ENCODE measurements at regions not wholly inside any gene's neighbourhood (a gene's known extent, or its start where the extent isn't known, plus 50 kb on each side); places are given as distances from the start of the nearest gene placed in this dataset.
"Not testable (repeated sequence)": the region's sequence is repeated elsewhere in the genome, so short reads cannot be mapped to it uniquely, and the experiment has no call there.

DNA sequence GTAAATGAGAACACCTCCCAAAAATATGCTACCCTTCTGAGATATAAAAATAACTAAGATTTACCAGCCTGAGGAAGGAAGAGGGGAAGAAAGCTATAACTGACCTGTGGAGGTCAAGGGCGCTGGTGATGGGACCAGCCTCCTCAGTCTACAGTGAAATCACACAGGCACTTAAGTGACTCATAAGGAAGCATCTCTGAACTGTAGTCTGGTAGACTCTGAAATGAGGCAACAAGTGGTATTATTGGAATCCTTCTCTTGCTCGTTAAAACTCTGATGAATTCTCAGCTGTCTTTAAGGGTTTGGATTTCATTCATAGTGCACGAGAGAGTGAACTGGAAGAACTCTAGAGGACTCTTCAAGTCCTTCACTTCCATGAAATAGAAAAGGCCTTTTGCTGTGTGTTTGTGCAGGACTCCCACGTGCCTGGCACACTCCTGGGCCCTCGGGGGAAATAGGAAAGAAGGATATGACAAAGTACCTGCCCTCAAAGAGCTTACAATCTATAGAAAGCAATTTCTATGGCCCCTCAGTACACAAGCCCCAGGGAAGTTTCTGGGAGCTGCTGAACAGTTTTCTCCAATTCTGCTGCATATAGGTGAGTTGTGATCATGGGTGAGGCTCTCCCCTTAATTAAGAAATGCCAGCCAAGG lies 231.8 kb upstream of the RREB1 start:
- H3K36me3 ChIP-seq (ENCODE audit: low read depth), result no peaks in the 10 kb centered on the region
- peaks cover 17% of the 10 kb centered on the region for H3K4me1 ChIP-seq (ENCODE audit: insufficient read depth, poor library complexity, severe bottlenecking)
- DNase-seq (ENCODE audit: low spot score) (no peak), ATAC-seq (ENCODE audit: low read depth) (peak; percentile 97)
- no peaks in the 10 kb centered on the region for H3K27me3 ChIP-seq (ENCODE audit: insufficient read depth, poor library complexity, severe bottlenecking)
- no peaks in the 10 kb centered on the region for H3K9me3 ChIP-seq (ENCODE audit: severe bottlenecking)
- TF ChIP-seq, protein P1, sequence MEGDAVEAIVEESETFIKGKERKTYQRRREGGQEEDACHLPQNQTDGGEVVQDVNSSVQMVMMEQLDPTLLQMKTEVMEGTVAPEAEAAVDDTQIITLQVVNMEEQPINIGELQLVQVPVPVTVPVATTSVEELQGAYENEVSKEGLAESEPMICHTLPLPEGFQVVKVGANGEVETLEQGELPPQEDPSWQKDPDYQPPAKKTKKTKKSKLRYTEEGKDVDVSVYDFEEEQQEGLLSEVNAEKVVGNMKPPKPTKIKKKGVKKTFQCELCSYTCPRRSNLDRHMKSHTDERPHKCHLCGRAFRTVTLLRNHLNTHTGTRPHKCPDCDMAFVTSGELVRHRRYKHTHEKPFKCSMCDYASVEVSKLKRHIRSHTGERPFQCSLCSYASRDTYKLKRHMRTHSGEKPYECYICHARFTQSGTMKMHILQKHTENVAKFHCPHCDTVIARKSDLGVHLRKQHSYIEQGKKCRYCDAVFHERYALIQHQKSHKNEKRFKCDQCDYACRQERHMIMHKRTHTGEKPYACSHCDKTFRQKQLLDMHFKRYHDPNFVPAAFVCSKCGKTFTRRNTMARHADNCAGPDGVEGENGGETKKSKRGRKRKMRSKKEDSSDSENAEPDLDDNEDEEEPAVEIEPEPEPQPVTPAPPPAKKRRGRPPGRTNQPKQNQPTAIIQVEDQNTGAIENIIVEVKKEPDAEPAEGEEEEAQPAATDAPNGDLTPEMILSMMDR (IDR thresholded peaks at IDR 0.05; ENCODE audit: poor library complexity, severe bottlenecking), result no peak
- no peak overlapping the region for H3K4me3 ChIP-seq (ENCODE audit: severe bottlenecking)
- H3K27ac ChIP-seq (ENCODE audit: poor library complexity, severe bottlenecking), result peak overlapping the region; percentile 70

DNA sequence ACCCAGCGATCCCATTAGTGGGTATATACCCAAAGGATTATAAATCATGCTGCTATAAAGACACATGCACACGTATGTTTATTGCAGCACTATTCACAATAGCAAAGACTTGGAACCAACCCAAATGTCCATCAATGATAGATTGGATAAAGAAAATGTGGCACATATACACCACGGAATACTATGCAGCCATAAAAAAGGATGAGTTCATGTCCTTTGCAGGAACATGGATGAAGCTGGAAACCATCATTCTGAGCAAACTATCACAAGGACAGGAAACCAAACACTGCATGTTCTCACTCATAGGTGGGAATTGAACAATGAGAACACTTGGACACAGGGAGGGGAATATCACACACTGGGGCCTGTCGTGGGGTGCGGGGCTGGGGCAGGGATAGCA lies 230.0 kb upstream of the RREB1 start:
- not testable (repeated sequence) for H3K27me3 ChIP-seq (ENCODE audit: insufficient read depth, poor library complexity, severe bottlenecking); ATAC-seq (ENCODE audit: low read depth); H3K9me3 ChIP-seq (ENCODE audit: severe bottlenecking); H3K4me3 ChIP-seq (ENCODE audit: severe bottlenecking); H3K27ac ChIP-seq (ENCODE audit: poor library complexity, severe bottlenecking); DNase-seq (ENCODE audit: low spot score); H3K36me3 ChIP-seq (ENCODE audit: low read depth)
- peaks cover 17% of the 10 kb centered on the region for H3K4me1 ChIP-seq (ENCODE audit: insufficient read depth, poor library complexity, severe bottlenecking)

DNA sequence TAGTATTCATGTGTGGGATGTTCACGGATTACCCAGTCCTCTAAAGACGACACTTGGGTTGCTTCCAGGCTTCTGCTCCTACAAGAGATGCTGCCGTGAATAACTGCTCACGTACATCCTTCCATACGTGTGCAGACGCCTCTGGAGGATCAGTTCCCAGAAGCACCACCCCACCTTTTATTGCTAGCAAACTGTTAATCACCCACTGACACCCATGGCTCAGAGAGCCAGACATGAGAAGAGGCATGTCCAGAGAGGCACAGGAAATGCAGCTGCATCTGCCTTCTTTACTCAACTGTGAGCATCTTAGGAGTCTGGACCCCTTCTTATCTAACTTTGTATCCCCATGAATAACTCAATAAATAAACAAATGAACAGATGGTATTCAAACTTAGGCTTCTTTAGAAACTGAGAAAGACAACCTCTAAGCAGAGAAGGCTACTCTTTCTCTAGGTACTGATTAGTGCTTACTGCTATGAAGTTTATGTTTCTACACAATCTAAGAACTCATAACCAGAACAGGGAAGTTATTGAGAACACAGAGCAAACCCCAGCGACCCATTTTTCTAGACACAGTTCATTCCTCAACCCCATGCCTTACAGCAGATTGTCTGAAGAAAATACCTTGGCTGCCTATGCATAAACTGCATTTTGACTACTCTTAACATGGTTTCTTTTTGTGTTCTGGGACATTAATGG lies 228.7 kb upstream of the RREB1 start:
- TF ChIP-seq, protein P1 (IDR thresholded peaks at IDR 0.05; ENCODE audit: poor library complexity, severe bottlenecking), result no peak

DNA sequence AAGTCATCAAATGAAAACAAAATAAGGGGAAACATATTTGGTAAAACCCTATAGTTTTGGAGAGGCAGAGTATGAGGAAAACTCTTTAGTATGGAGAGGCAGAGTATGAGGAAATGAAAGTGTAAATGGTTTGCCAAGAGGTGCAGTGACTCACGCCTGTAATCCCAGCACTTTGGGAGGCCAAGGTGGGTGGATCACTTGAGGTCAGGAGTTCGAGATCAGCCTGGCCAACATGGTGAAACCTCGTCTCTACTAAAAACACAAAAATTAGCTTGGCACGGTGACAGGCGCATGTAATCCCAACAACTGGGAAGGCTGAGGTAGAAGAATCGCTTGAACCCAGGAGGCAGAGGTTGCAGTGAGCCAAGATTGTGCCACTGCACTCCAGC lies 228.2 kb upstream of the RREB1 start:
- not testable (repeated sequence) for ATAC-seq (ENCODE audit: low read depth); H3K36me3 ChIP-seq (ENCODE audit: low read depth); DNase-seq (ENCODE audit: low spot score); H3K9me3 ChIP-seq (ENCODE audit: severe bottlenecking); H3K4me3 ChIP-seq (ENCODE audit: severe bottlenecking); H3K27me3 ChIP-seq (ENCODE audit: insufficient read depth, poor library complexity, severe bottlenecking)
- H3K27ac ChIP-seq (ENCODE audit: poor library complexity, severe bottlenecking), result peak overlapping the region; percentile 63
- H3K4me1 ChIP-seq (ENCODE audit: insufficient read depth, poor library complexity, severe bottlenecking), result peaks cover 25% of the 10 kb centered on the region

More for the DNA sequence above, 228.7 kb upstream of the RREB1 start:
- Histone ChIP-seq H3K4me3 (ENCODE audit: severe bottlenecking) (no peak overlapping the region), H3K36me3 (ENCODE audit: low read depth) (no peaks in the 10 kb centered on the region), H3K27ac (ENCODE audit: poor library complexity, severe bottlenecking) (peak overlapping the region; percentile 63), H3K4me1 (ENCODE audit: insufficient read depth, poor library complexity, severe bottlenecking) (peaks cover 19% of the 10 kb centered on the region), H3K9me3 (ENCODE audit: severe bottlenecking) (no peaks in the 10 kb centered on the region), H3K27me3 (ENCODE audit: insufficient read depth, poor library complexity, severe bottlenecking) (no peaks in the 10 kb centered on the region)
- ATAC-seq (ENCODE audit: low read depth), result peak; percentile 66
- DNase-seq (ENCODE audit: low spot score), result no peak

DNA sequence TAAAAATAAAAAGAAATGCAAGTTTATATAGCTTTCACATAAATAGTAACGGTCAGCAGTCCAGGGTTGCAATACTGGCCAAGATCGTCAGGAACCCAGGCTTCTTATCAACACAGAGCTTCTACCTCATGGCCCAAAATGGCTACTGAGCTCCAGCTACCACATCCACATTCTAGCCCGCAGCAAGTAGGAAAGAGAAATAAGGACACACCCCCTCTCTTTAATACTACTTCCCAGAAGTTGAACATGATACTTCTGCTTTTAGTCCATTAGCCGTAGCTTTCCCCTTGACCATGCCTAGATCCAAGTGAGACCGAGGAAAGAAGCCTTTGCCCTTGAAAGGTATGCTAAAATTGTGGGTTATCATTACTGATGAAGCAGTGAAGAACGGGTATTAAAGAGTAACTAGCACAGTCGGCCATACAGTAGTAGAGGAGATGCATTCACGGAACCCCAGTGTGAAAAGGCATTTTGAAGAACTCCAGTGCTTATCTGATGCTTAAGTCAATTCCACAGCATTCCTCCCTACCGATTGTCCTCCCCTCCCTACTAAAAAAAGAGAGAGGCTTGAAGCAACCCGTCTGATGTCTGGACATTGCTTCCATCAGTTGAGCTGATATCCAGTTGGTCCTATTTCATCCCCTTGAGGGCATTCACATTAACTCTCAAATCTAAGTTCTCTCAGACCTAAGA lies 226.9 kb upstream of the RREB1 start:
- no peak overlapping the region for H3K4me3 ChIP-seq (ENCODE audit: severe bottlenecking)
- peaks cover 25% of the 10 kb centered on the region for H3K4me1 ChIP-seq (ENCODE audit: insufficient read depth, poor library complexity, severe bottlenecking)
- H3K9me3 ChIP-seq (ENCODE audit: severe bottlenecking), result no peaks in the 10 kb centered on the region
- TF ChIP-seq, protein P1 (IDR thresholded peaks at IDR 0.05; ENCODE audit: poor library complexity, severe bottlenecking), result no peak
- no peaks in the 10 kb centered on the region for H3K27me3 ChIP-seq (ENCODE audit: insufficient read depth, poor library complexity, severe bottlenecking)
- H3K36me3 ChIP-seq (ENCODE audit: low read depth), result no peaks in the 10 kb centered on the region
- ATAC-seq (ENCODE audit: low read depth) (no peak), DNase-seq (ENCODE audit: low spot score) (no peak)
- no peak overlapping the region for H3K27ac ChIP-seq (ENCODE audit: poor library complexity, severe bottlenecking)

Data from RWPE2 (cell line).